Hepatic stellate cell (primary cell): ENCODE measurements at regions not wholly inside any gene's neighbourhood (a gene's known extent, or its start where the extent isn't known, plus 50 kb on each side); places are given as distances from the start of the nearest gene placed in this dataset.

Experiments
- DNase-seq: peaks from one replicate; pipeline ENCODE4 v3.0.0; 2011; ENCODE audit warnings: low spot score

GRCh38 chr13:80663788-80664187 is 322.9 kb upstream of the SPRY2 start:
- DNase-seq, result no peak

- DNase-seq, result no peak
These were observed 317.8 kb upstream of the SPRY2 start for GRCh38 chr13:80658705-80659104.

- DNase-seq, result no peak
These were observed 315.6 kb upstream of the SPRY2 start for GRCh38 chr13:80656512-80656904.

DNA sequence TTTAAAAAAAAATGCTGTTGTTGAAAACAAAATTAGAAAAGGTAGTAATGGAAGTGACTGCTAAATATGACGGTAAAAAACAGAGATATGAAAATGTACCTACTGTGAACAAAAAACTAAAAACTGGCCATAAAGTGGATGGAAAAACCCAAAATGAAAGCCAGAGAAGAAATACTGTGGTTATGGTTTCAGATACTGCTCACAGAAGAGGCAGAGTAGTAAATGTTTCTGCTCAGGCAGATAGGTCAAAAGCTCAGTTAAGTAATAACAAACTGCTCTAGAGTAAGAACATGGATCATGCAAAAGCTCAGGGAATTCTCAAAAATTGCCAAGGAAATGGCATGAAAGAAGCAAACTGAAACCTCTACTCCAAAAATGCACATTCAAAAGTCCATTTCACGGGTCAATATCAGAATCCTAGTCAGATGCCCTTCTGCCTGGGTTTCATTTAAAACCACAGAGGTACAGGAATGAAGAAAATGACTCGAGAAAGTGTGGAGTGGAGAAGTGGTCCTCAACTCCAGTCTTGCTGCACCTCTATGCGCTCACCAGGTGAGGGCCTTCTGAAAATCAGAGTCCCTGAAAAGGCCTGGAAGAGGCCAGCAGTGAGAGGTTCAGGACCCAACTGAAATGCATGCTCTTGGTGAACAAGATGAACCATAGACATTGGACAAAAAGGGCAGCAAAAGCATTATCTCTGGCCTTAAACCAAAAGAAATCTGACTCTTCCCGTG is 315.0 kb upstream of the SPRY2 start:
- no peak for DNase-seq

- no peak for DNase-seq
These were observed 313.8 kb upstream of the SPRY2 start for GRCh38 chr13:80654638-80655249.

DNA sequence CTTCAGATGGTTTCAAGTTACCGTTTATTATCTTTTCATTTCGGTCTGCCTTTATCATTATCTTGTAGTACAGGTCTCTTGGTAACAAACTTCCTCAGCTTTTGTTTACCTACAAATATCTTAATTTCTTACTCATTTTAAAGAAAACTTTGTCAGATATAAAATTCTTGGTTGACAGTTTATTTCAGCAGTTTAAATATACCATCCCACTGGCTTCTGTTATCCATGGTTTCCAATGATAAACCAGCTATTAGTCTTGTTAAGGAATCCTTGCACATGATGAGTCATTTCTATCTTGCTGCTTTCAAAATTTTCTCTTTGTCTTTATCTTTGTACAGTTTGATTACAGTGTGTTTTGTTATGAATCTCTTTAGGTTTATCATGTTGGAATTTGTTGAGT is 308.3 kb upstream of the SPRY2 start:
- no peak for DNase-seq

GRCh38 chr13:80642641-80643040 is 301.7 kb upstream of the SPRY2 start:
- DNase-seq, result no peak

DNA sequence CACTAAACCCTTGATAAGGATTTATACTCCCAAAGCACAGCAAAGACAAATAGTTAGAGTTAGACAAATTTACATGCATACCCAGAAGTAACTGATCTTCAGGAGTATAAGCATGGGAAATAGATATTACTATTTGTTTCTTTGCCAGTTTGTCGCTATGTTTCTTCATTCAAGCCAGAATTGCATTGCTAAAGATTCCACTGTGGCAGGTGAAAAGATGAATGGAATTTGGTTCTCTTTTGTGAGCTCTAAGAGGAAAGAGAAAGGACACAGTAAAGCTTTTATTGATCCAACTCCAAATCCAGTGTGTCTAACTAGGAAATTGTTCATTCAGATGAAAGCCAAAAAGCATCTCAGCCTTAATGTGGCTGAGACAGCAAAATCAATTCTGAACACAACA is 292.3 kb upstream of the SPRY2 start:
- no peak for DNase-seq

GRCh38 chr13:80630685-80631121 is 289.8 kb upstream of the SPRY2 start:
- no peak for DNase-seq

- DNase-seq, result no peak
These were observed 277.9 kb upstream of the SPRY2 start for GRCh38 chr13:80618781-80619180.

DNA sequence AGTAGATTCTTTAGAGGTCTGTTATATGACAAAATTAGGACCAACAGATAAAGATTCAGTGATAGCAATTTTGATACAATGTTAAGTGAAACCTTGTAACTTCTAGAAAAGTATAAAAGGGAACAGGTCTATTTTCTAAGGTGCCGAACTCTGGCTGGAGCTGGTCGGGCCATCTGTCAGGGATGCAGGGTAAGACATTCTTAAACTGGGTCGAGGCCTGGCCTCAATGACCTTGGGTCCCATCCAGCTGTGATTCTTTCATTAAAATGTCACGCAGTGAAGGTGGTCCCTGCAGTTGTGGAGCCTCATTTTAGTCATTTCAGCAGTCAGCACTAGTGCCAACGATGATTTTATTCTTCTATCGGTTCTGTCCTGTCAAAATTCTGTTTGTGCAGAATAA is 271.9 kb upstream of the SPRY2 start:
- DNase-seq, result no peak

DNA sequence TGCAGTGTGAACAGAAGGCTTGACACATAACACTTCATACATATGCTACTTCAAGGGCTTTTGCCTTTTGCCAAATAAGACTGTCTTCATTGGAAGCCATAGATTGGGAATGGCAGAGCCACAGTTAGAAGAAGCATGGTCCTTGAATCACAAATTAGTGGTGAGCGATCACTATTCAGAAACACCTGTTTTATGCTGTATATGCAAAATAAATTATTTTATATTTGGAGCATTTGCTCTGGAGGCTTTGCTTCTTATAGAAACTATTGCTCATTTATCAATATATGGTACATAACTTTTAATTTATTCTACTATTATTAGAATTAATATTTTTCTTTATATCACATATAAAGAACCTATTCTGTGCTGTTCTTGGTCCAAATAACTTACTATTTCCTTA is 270.4 kb upstream of the SPRY2 start:
- DNase-seq, result no peak

DNA sequence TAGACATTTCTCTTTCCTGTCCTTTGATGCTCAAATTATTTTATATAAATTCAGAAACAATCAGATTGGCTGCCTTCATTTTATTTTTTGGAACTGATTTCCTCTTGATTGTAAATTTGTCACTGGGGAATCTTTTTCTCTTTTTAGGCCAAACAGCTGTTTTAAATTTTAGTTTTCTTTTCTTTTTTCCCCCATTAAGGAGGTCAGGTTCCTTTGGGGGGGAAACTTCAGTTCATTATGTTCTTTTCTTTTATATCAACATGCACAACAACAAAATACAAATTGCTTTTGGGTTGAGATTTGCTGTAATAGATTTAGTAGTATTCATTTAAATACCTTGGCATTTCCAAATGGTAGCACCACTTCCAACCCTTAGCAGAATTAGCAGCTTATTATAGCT is 264.8 kb upstream of the SPRY2 start:
- DNase-seq, result no peak

GRCh38 chr13:80605011-80605410 is 264.1 kb upstream of the SPRY2 start:
- no peak for DNase-seq

- DNase-seq, result no peak
These were observed 263.2 kb upstream of the SPRY2 start for GRCh38 chr13:80604098-80604497.

DNA sequence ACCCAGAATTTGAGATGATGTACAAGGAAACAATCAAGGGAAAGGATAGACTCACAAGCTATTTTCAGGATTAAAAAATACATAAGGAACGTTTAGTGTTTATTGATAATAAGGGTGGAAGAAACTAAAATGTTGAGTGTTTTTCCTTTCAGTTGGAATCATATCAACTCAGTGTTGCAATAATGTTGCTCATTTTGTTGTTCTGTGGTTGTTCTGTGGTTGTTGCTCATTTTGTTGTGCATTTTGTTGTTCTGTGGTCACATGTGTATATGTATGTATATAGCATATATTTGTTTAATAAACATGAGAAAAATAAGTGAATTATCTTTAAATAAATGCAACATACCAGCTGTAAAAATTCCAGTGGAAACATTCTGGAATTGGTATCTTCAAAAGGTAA is 262.4 kb upstream of the SPRY2 start:
- DNase-seq, result no peak

- DNase-seq, result no peak
These were observed 258.8 kb upstream of the SPRY2 start for GRCh38 chr13:80599765-80600164.

DNA sequence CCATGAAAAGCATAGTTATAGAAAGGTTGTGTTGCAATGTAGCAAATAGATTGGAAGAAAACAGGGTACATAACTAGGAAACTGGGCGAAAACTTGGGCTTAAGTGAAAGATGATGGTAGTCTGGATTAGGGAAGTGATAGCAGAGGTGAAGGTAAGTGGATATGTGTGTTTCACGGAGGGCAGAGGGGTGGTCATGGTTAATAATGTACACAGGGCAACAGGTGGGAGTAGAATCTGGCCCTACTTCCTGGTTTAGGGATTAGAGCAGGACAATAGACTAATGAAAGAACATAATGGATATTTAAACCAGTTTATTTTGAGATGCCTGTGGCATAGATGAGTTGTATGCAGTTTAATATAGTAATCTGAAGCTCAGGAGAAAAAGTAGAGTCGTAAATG is 257.3 kb upstream of the SPRY2 start:
- no peak for DNase-seq

DNA sequence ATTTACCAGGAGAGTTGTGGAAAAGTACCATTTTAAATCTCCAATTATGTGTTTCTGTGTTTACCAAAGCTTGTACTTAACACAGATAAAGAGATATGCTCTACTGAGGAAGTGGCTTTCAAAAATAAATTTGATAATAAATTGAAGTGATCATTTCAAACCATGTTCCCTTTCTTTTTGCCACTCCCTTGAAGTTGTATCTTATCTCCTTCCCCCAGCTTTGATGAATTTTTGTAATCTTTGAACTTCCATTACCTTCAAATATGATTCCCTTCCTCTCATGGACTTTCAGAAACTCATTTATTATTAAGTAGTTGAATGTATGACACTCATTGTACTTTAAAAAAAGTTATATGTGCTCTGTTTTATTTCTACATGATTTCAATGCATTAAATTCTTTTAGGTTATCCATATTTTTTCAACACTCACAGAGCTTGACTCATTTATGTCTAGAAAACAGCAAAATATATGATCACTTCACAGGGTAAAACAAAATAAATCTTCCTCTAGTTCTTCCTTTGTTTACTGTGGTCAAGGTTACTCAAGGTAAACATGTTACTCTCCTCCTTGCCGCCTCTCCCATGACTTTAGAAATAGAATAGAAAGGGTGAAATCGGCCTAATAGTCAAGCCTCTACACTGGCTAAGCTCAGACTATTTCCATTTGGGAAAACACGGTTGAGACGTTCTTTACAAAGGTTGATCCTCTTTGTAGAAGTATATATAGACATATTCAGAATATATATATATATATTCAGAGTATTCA is 251.2 kb upstream of the SPRY2 start:
- DNase-seq, result no peak

DNA sequence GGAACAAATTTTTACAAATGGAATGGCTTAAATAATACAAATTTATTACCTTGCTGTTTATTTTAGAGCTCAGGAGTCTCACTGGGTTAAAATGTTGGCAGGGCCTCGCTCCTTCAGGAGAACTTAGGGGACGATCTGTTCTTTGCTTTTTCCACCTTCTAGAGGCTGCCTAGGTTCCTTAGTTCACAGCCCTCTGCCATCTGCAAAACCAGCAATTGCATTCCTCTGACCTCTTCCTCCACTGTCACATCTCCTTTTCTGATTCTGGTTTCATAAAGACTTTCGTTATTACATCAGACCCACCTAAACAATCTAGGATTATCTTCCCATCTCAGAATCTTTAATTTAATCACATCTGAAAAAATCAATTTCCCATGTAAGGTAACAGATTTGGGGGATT is 249.6 kb upstream of the SPRY2 start:
- DNase-seq, result no peak

- no peak for DNase-seq
These were observed 245.4 kb upstream of the SPRY2 start for GRCh38 chr13:80586356-80586755.

- no peak for DNase-seq
These were observed 244.6 kb upstream of the SPRY2 start for GRCh38 chr13:80585531-80585930.

GRCh38 chr13:80584785-80585184 is 243.9 kb upstream of the SPRY2 start:
- no peak for DNase-seq
